ENCODE measurements at regions not wholly inside any gene's neighbourhood (a gene's known extent, or its start where the extent isn't known, plus 50 kb on each side); places are given as distances from the start of the nearest gene placed in this dataset.

DNA sequence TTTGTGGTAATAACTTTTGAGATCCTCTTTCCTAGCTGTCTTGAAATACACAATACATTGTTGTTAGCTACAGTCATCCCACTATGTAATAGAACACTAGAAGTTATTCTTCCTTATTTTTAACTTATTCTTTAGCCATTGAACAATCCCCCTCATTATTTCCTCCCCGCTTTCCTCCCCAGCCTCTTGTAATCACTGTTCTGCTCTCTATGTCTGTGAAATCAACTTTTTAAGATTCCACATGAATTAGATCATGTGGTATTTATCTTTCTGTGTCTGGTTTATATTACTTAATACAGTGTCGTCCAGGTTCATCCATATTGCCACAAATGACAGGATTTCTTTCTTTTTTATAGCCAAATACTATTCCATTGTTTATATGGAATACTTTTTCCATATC is 72.9 kb downstream of the SLC10A2 start:
- 2% methylated on average over 2 of the region's 2 CpGs for WGBS (ENCODE audit: missing lambda C conversion rate)
- TF ChIP-seq NFE2L2 (conservative IDR thresholded peaks at IDR 0.05; ENCODE audit: low read length), result no peak
- TF ChIP-seq FOXS1 (CRISPR knock-in tag; IDR thresholded peaks at IDR 0.05), result no peak
- no peak for TF ChIP-seq EHMT2 (IDR thresholded peaks at IDR 0.05; ENCODE audit: low read depth)
- TF ChIP-seq ZNF302 (CRISPR knock-in tag; IDR thresholded peaks at IDR 0.05), result no peak
- TF ChIP-seq EP300 (IDR thresholded peaks at IDR 0.05), result no peak
- TF ChIP-seq GATA3 (IDR thresholded peaks at IDR 0.05; ENCODE audit: borderline replicate concordance), result no peak
- TF ChIP-seq RCOR1 (IDR thresholded peaks at IDR 0.05; ENCODE audit: low read depth, low read length), result no peak
- TF ChIP-seq, protein P1, sequence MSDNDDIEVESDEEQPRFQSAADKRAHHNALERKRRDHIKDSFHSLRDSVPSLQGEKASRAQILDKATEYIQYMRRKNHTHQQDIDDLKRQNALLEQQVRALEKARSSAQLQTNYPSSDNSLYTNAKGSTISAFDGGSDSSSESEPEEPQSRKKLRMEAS (IDR thresholded peaks at IDR 0.05), result no peak
- no peak for TF ChIP-seq HOXA7 (CRISPR knock-in tag; IDR thresholded peaks at IDR 0.05)
- TF ChIP-seq EHF (CRISPR knock-in tag; IDR thresholded peaks at IDR 0.05), result no peak
- TF ChIP-seq BHLHE40 (IDR thresholded peaks at IDR 0.05; ENCODE audit: low read depth, low read length), result no peak
- no peak for TF ChIP-seq FOSB (CRISPR knock-in tag; IDR thresholded peaks at IDR 0.05)
- TF ChIP-seq CHD2 (IDR thresholded peaks at IDR 0.05; ENCODE audit: low read length, partially characterized antibody), result no peak
- TF ChIP-seq NPAS2 (CRISPR knock-in tag; IDR thresholded peaks at IDR 0.05; ENCODE audit: borderline replicate concordance), result no peak
- TF ChIP-seq POLR2A (IDR thresholded peaks at IDR 0.05; ENCODE audit: low read length), result no peak
- no peak for TF ChIP-seq HOXB13 (CRISPR knock-in tag; IDR thresholded peaks at IDR 0.05; ENCODE audit: low read depth)
- TF ChIP-seq FOSL2 (IDR thresholded peaks at IDR 0.05), result no peak
- no peak for TF ChIP-seq FOSL2 (CRISPR knock-in tag; IDR thresholded peaks at IDR 0.05)
- TF ChIP-seq MYC (IDR thresholded peaks at IDR 0.05; ENCODE audit: borderline replicate concordance, low read length), result no peak
- TF ChIP-seq HDAC2 (IDR thresholded peaks at IDR 0.05), result no peak
- no peak for TF ChIP-seq POLR2AphosphoS2 (conservative IDR thresholded peaks at IDR 0.05; ENCODE audit: low read length)
- ChIA-PET POLR2A (no interaction called here), CTCF (interaction anchor here (0.6 kb wide), 1 partner anchor 193 kb away, joined by 4 read pairs; no protein-coding TSS in a partner anchor)
- Histone ChIP-seq H3K27ac (no peak overlapping the region), H3K4me3 (no peak overlapping the region), H3K9me3 (no peaks in the 10 kb centered on the region), H3K4me2 (no peak overlapping the region), H3K4me1 (no peaks in the 10 kb centered on the region)
- ATAC-seq (no peak), FAIRE-seq (no peak), DNase-seq (ENCODE audit: low read depth in 1 of 2, low spot score in 1 of 2) (no peak)

DNA sequence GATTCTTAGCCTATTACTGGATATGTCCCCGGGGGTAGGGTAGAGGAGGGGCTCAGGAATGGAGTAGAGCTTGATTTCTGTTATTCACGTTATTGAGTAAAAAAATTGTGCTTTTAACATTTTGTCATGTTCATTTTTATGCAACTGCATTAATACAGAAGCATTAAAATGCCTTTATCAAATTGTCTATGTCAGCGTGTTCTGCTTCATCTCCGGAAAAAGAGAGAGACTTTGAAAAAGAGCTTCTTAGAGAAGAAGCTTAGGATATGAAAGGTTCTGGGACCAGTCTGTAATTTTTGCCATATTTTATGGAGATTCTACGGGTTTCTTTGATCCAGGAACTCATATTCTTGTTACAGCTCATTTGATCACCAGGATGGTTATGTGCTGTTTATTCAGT is 82.0 kb downstream of the SLC10A2 start:
- CTCF ChIA-PET, result no interaction called here
- FAIRE-seq (no peak), DNase-seq (ENCODE audit: low read depth in 1 of 2, low spot score in 1 of 2) (no peak), ATAC-seq (no peak)
- WGBS (ENCODE audit: missing lambda C conversion rate), result 1% methylated on average over 5 of the region's 5 CpGs
- Histone ChIP-seq H3K4me1 (no peaks in the 10 kb centered on the region), H3K27ac (no peak overlapping the region), H3K9me3 (no peaks in the 10 kb centered on the region), H3K4me2 (no peak overlapping the region), H3K4me3 (no peak overlapping the region)
- TF ChIP-seq, protein P2, sequence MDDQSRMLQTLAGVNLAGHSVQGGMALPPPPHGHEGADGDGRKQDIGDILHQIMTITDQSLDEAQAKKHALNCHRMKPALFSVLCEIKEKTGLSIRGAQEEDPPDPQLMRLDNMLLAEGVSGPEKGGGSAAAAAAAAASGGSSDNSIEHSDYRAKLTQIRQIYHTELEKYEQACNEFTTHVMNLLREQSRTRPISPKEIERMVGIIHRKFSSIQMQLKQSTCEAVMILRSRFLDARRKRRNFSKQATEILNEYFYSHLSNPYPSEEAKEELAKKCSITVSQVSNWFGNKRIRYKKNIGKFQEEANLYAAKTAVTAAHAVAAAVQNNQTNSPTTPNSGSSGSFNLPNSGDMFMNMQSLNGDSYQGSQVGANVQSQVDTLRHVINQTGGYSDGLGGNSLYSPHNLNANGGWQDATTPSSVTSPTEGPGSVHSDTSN (IDR thresholded peaks at IDR 0.05), result no peak
- TF ChIP-seq ZNF302 (CRISPR knock-in tag; IDR thresholded peaks at IDR 0.05), result no peak
- TF ChIP-seq NFE2L2 (conservative IDR thresholded peaks at IDR 0.05; ENCODE audit: low read length), result no peak
- TF ChIP-seq, protein P3, sequence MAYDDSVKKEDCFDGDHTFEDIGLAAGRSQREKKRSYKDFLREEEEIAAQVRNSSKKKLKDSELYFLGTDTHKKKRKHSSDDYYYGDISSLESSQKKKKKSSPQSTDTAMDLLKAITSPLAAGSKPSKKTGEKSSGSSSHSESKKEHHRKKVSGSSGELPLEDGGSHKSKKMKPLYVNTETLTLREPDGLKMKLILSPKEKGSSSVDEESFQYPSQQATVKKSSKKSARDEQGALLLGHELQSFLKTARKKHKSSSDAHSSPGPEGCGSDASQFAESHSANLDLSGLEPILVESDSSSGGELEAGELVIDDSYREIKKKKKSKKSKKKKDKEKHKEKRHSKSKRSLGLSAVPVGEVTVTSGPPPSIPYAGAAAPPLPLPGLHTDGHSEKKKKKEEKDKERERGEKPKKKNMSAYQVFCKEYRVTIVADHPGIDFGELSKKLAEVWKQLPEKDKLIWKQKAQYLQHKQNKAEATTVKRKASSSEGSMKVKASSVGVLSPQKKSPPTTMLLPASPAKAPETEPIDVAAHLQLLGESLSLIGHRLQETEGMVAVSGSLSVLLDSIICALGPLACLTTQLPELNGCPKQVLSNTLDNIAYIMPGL (CRISPR knock-in tag; IDR thresholded peaks at IDR 0.05; ENCODE audit: borderline replicate concordance), result no peak
- TF ChIP-seq FOXS1 (CRISPR knock-in tag; IDR thresholded peaks at IDR 0.05), result no peak
- TF ChIP-seq, protein P4, sequence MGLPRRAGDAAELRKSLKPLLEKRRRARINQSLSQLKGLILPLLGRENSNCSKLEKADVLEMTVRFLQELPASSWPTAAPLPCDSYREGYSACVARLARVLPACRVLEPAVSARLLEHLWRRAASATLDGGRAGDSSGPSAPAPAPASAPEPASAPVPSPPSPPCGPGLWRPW (IDR thresholded peaks at IDR 0.05), result no peak
- no peak for TF ChIP-seq POLR2AphosphoS2 (conservative IDR thresholded peaks at IDR 0.05; ENCODE audit: low read length)
- no peak for TF ChIP-seq TP53 (CRISPR knock-in tag; IDR thresholded peaks at IDR 0.05)
- TF ChIP-seq GATA3 (IDR thresholded peaks at IDR 0.05; ENCODE audit: borderline replicate concordance), result no peak
- no peak for TF ChIP-seq HOXA7 (CRISPR knock-in tag; IDR thresholded peaks at IDR 0.05)
- TF ChIP-seq CHD4 (IDR thresholded peaks at IDR 0.05; ENCODE audit: borderline replicate concordance), result no peak
- no peak for TF ChIP-seq PHF8 (IDR thresholded peaks at IDR 0.05; ENCODE audit: borderline replicate concordance, low read depth)
- TF ChIP-seq JUNB (IDR thresholded peaks at IDR 0.05), result no peak
- no peak for TF ChIP-seq ZC3H11A (IDR thresholded peaks at IDR 0.05)
- TF ChIP-seq RFX5 (IDR thresholded peaks at IDR 0.05), result no peak
- TF ChIP-seq HDAC2 (IDR thresholded peaks at IDR 0.05), result no peak
- TF ChIP-seq, protein P5, sequence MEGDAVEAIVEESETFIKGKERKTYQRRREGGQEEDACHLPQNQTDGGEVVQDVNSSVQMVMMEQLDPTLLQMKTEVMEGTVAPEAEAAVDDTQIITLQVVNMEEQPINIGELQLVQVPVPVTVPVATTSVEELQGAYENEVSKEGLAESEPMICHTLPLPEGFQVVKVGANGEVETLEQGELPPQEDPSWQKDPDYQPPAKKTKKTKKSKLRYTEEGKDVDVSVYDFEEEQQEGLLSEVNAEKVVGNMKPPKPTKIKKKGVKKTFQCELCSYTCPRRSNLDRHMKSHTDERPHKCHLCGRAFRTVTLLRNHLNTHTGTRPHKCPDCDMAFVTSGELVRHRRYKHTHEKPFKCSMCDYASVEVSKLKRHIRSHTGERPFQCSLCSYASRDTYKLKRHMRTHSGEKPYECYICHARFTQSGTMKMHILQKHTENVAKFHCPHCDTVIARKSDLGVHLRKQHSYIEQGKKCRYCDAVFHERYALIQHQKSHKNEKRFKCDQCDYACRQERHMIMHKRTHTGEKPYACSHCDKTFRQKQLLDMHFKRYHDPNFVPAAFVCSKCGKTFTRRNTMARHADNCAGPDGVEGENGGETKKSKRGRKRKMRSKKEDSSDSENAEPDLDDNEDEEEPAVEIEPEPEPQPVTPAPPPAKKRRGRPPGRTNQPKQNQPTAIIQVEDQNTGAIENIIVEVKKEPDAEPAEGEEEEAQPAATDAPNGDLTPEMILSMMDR (IDR thresholded peaks at IDR 0.05), result no peak
- no peak for TF ChIP-seq EP300 (IDR thresholded peaks at IDR 0.05)
- no peak for TF ChIP-seq CBX2 (IDR thresholded peaks at IDR 0.05; ENCODE audit: borderline replicate concordance, low read depth)
- POLR2A ChIA-PET, result no interaction called here
